Lower leg skin (tissue), 4 donors: ENCODE measurements at regions not wholly inside any gene's neighbourhood (a gene's known extent, or its start where the extent isn't known, plus 50 kb on each side); places are given as distances from the start of the nearest gene placed in this dataset.

Experiments used
- DNase-seq, 2 donors: peaks; one replicate each; pipeline ENCODE4 v3.0.0-alpha.2; 2019; ENCODE audit warnings: low spot score in 2 of 2
- H3K4me3 ChIP-seq: fragments of 200-600 bp; sonication (generic); 2 replicates; pipeline ENCODE4 v1.5.1; 2017; ENCODE audit warnings: mild to moderate bottlenecking, low read depth; ENCODE audit not compliant: poor library complexity, severe bottlenecking
- POLR2A ChIP-seq, 2 donors: fragments of 450-650 bp; IDR thresholded peaks; one replicate each; pipeline ENCODE4 v1.6.1; 2016 to 2017; ENCODE audit warnings: antibody characterized with exemption in 2 of 2, mild to moderate bottlenecking in 1 of 2, moderate library complexity in 1 of 2
- WGBS, 2 donors: methylation state at CpG; one replicate each; pipeline ENCODE4 v1.1.5; 2018; 5-methylcytosine and 5-hydroxymethylcytosine counted together
- intact Hi-C: fragments of 100-400 bp; cut with DNase I; formaldehyde crosslinking; loops from one replicate; pipeline ENCODE4 v1.15.0; 2023; ENCODE audit warnings: low total_unique reads
- TF ChIP-seq, protein P1 (sequence below), 3 donors: fragments of 450-650 bp; IDR thresholded peaks; one replicate each; pipeline ENCODE4 v1.5.1; 2016; ENCODE audit warnings: antibody characterized with exemption in 3 of 3, mild to moderate bottlenecking in 3 of 3, moderate library complexity in 2 of 3

DNA sequence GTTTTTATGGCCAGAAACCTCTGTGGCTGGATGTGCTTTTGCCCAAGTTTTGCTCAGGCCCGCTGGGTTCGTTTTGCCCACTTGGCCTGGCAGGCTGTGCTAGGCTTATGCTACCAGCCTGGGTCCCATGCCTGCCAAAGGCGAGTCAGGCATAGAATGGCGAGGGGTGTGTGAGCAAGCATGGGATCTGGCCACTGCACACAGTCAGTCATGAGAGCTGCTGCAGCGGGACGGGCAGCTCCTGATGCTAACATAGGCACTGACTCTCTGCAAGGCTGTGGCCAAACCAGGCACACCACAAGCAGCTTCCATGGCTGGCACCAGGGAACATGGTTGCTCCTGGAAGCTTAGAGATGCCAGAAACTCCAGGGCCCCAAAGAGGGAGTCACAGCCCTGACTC is 52.9 kb upstream of the PCDH15 start:
- intact Hi-C loops: no loop called here
- DNase-seq: no peak

More for the DNA sequence above, 52.9 kb upstream of the PCDH15 start:
- no peak overlapping the region for H3K4me3 ChIP-seq
- no peak for TF ChIP-seq POLR2A (IDR thresholded peaks at IDR 0.05)
- TF ChIP-seq, protein P1, sequence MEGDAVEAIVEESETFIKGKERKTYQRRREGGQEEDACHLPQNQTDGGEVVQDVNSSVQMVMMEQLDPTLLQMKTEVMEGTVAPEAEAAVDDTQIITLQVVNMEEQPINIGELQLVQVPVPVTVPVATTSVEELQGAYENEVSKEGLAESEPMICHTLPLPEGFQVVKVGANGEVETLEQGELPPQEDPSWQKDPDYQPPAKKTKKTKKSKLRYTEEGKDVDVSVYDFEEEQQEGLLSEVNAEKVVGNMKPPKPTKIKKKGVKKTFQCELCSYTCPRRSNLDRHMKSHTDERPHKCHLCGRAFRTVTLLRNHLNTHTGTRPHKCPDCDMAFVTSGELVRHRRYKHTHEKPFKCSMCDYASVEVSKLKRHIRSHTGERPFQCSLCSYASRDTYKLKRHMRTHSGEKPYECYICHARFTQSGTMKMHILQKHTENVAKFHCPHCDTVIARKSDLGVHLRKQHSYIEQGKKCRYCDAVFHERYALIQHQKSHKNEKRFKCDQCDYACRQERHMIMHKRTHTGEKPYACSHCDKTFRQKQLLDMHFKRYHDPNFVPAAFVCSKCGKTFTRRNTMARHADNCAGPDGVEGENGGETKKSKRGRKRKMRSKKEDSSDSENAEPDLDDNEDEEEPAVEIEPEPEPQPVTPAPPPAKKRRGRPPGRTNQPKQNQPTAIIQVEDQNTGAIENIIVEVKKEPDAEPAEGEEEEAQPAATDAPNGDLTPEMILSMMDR (IDR thresholded peaks at IDR 0.05): no peak
- WGBS, 2 donors: 74 to 81% methylated on average over 6 of the region's 6 CpGs
